H9 (cell line): ENCODE measurements at regions not wholly inside any gene's neighbourhood (a gene's known extent, or its start where the extent isn't known, plus 50 kb on each side); places are given as distances from the start of the nearest gene placed in this dataset.

ENCODE experiments used
- DNase-seq: peaks from one replicate; pipeline ENCODE4 v3.0.0-alpha.2; 2017
- H2AFZ ChIP-seq: one replicate; pipeline ENCODE4 v1.6.1; 2013; ENCODE audit warnings: mild to moderate bottlenecking, low read length, control low read depth, moderate library complexity
- H2AK5ac ChIP-seq: 2 replicates; pipeline ENCODE4 v1.6.1; 2013; ENCODE audit warnings: low read length, control low read depth, mixed read lengths; ENCODE audit not compliant: insufficient read length
- H2BK120ac ChIP-seq: one replicate; pipeline ENCODE4 v1.6.1; 2013; ENCODE audit warnings: low read depth, mild to moderate bottlenecking, low read length, control low read depth, inconsistent platforms; ENCODE audit not compliant: poor library complexity, severe bottlenecking
- H2BK12ac ChIP-seq: 2 replicates; pipeline ENCODE4 v1.6.1; 2013; ENCODE audit warnings: low read length, control low read depth, mixed read lengths, low read depth; ENCODE audit not compliant: insufficient read length
- H2BK15ac ChIP-seq: 2 replicates; pipeline ENCODE4 v1.6.1; 2013; ENCODE audit warnings: low read depth, low read length, control low read depth
- H2BK20ac ChIP-seq: one replicate; pipeline ENCODE4 v1.6.1; 2013; ENCODE audit warnings: low read depth, mild to moderate bottlenecking, low read length, control low read depth, inconsistent platforms; ENCODE audit not compliant: poor library complexity, severe bottlenecking
- H2BK5ac ChIP-seq: 2 replicates; pipeline ENCODE4 v1.6.1; 2013; ENCODE audit warnings: low read length, control low read depth, mixed read lengths; ENCODE audit not compliant: insufficient read length
- H3K14ac ChIP-seq: 2 replicates; pipeline ENCODE4 v1.6.1; 2013; ENCODE audit warnings: low read length, control low read depth; ENCODE audit not compliant: insufficient read depth
- H3K18ac ChIP-seq: 2 replicates; pipeline ENCODE4 v1.6.1; 2013; ENCODE audit warnings: low read depth, mild to moderate bottlenecking, mixed read lengths, low read length, control low read depth; ENCODE audit not compliant: insufficient read length
- H3K23ac ChIP-seq: 2 replicates; pipeline ENCODE4 v1.6.1; 2013; ENCODE audit warnings: low read length, control low read depth, mixed read lengths, low read depth; ENCODE audit not compliant: insufficient read length
- H3K23me2 ChIP-seq: 2 replicates; pipeline ENCODE4 v1.6.1; 2013; ENCODE audit warnings: low read depth, mild to moderate bottlenecking, mixed read lengths, low read length, control low read depth; ENCODE audit not compliant: insufficient read length, poor library complexity, severe bottlenecking
- H3K27ac ChIP-seq: 2 replicates; pipeline ENCODE4 v1.5.1; 2013; ENCODE audit warnings: low read length, control low read depth, mixed read lengths, low read depth; ENCODE audit not compliant: insufficient read length
- H3K27me3 ChIP-seq: 2 replicates; pipeline ENCODE4 v1.6.1; 2013; ENCODE audit warnings: low read length, control low read depth, inconsistent platforms; ENCODE audit not compliant: insufficient read depth
- H3K4ac ChIP-seq: 2 replicates; pipeline ENCODE4 v1.6.1; 2013; ENCODE audit warnings: low read depth, mild to moderate bottlenecking, control low read depth, inconsistent platforms, low read length, moderate library complexity
- H3K4me1 ChIP-seq: 2 replicates; pipeline ENCODE4 v1.6.1; 2013; ENCODE audit warnings: low read length, control low read depth, inconsistent platforms; ENCODE audit not compliant: insufficient read depth
- H3K4me2 ChIP-seq: 2 replicates; pipeline ENCODE4 v1.6.1; 2013; ENCODE audit warnings: low read length, control low read depth, mixed read lengths; ENCODE audit not compliant: insufficient read length, insufficient read depth
- H3K56ac ChIP-seq: 2 replicates; pipeline ENCODE4 v1.6.1; 2013; ENCODE audit warnings: low read depth, mild to moderate bottlenecking, mixed read lengths, low read length, control low read depth; ENCODE audit not compliant: insufficient read length
- H3K79me1 ChIP-seq: 2 replicates; pipeline ENCODE4 v1.6.1; 2013; ENCODE audit warnings: low read depth, mild to moderate bottlenecking, moderate library complexity, low read length, control low read depth, inconsistent platforms; ENCODE audit not compliant: insufficient read depth, poor library complexity, severe bottlenecking
- H3K79me2 ChIP-seq: 2 replicates; pipeline ENCODE4 v1.6.1; 2013; ENCODE audit warnings: low read length, control low read depth, inconsistent platforms; ENCODE audit not compliant: insufficient read depth
- H3K9ac ChIP-seq: 2 replicates; pipeline ENCODE4 v1.6.1; 2013; ENCODE audit warnings: low read length, control low read depth, mixed read lengths; ENCODE audit not compliant: insufficient read length; ENCODE audit errors: extremely low read depth
- H3K9me3 ChIP-seq: one replicate; pipeline ENCODE4 v1.6.1; 2013; ENCODE audit warnings: low read depth, low read length, inconsistent platforms; ENCODE audit not compliant: control insufficient read depth
- H3T11ph ChIP-seq: one replicate; pipeline ENCODE4 v1.6.1; 2013; ENCODE audit warnings: mild to moderate bottlenecking, low read length, control low read depth, inconsistent platforms
- H4K20me1 ChIP-seq: one replicate; pipeline ENCODE4 v1.6.1; 2013; ENCODE audit not compliant: control insufficient read depth, insufficient read length, insufficient read depth
- H4K5ac ChIP-seq: 2 replicates; pipeline ENCODE4 v1.6.1; 2013; ENCODE audit warnings: low read depth, mild to moderate bottlenecking, mixed read lengths, low read length, control low read depth; ENCODE audit not compliant: insufficient read length
- H4K8ac ChIP-seq: replicated peaks from 2 replicates; pipeline ENCODE4 v1.6.1; 2013; ENCODE audit warnings: low read length, control low read depth, mixed read lengths, low read depth; ENCODE audit not compliant: insufficient read length
- H4K91ac ChIP-seq: 2 replicates; pipeline ENCODE4 v1.6.1; 2013; ENCODE audit warnings: low read depth, mild to moderate bottlenecking, moderate library complexity, mixed read lengths, low read length, control low read depth; ENCODE audit not compliant: insufficient read length
- H3K27ac Mint-ChIP-seq, 3 experiments: 2 replicates in 2 of 3; 3 replicates in 1 of 3; pipeline ENCODE4 v1.8.0; 2020 to 2021; ENCODE audit warnings: mixed read lengths in 3 of 3, mild to moderate bottlenecking in 1 of 3, moderate library complexity in 1 of 3
- H3K27me3 Mint-ChIP-seq: 2 replicates; pipeline ENCODE4 v1.8.0; 2021; ENCODE audit warnings: low read depth, mild to moderate bottlenecking, moderate library complexity, mixed read lengths
- H3K36me3 Mint-ChIP-seq, 3 experiments: 2 replicates in 2 of 3; 3 replicates in 1 of 3; pipeline ENCODE4 v1.8.0; 2020 to 2021; ENCODE audit warnings: low read depth in 3 of 3, mixed read lengths in 3 of 3; ENCODE audit not compliant: insufficient read depth in 1 of 3
- H3K4me1 Mint-ChIP-seq, 2 experiments: 2 replicates each; pipeline ENCODE4 v1.8.0; 2020; ENCODE audit warnings: mixed read lengths in 2 of 2
- H3K4me3 Mint-ChIP-seq, 2 experiments: 2 replicates in 1 of 2; 3 replicates in 1 of 2; pipeline ENCODE4 v1.8.0; 2020 to 2021; ENCODE audit warnings: mild to moderate bottlenecking in 2 of 2, mixed read lengths in 2 of 2, moderate library complexity in 1 of 2
- H3K9me3 Mint-ChIP-seq, 2 experiments: 2 replicates in 1 of 2; 3 replicates in 1 of 2; pipeline ENCODE4 v1.8.0; 2020; ENCODE audit warnings: mild to moderate bottlenecking in 2 of 2, mixed read lengths in 2 of 2, moderate library complexity in 1 of 2
- WGBS: extraction: QIAGEN DNeasy Blood & Tissue Kit; methylation state at CpG from one replicate; pipeline ENCODE4 v1.1.7; 2013; ENCODE audit warnings: missing lambda C conversion rate, low lambda C conversion rate, mixed read lengths; ENCODE audit not compliant: insufficient read length; ENCODE audit errors: extremely low coverage; 5-methylcytosine and 5-hydroxymethylcytosine counted together
- TF ChIP-seq, protein P1 (sequence below): fragments of 200-600 bp; sonication (generic); conservative IDR thresholded peaks from 3 replicates; pipeline ENCODE4 v1.8.0; 2021; ENCODE audit warnings: antibody characterized with exemption, mild to moderate bottlenecking

DNA sequence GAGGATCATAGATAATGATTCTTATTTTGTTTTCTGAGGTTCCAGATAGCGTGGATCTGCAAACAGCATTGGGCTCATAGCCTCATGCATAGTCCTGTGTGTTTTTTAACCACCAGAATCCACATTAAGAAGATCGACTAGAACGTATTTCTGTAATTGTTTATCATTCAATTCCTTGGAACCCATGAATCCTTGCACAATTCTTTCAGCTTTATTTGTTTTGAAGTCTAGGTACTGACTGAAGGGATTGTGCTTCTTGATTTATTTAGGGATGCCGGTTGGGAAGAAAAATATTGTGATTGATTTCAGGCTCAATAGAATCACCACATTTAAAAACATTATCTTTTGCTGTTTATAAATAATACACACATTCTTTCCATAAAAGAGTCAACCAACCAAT, 314.6 kb upstream of the ZNF717 start:
- H3K4me1 ChIP-seq, result peaks cover 8% of the 10 kb centered on the region; the same call in 1 of the 2 replicates
- H4K5ac ChIP-seq, result no peak overlapping the region
- no peak overlapping the region for H3K4ac ChIP-seq
- H3K27me3 Mint-ChIP-seq, result no peaks in the 10 kb centered on the region
- no peak overlapping the region for H2BK120ac ChIP-seq
- H3K4me1 Mint-ChIP-seq, result peaks cover 0 to 12% of the 10 kb centered on the region in 2 experiments; a peak in 2 of 4 replicates
- no peak overlapping the region for H3K4me2 ChIP-seq
- H4K8ac ChIP-seq, result no peak overlapping the region
- no peak overlapping the region for H2AFZ ChIP-seq
- H4K91ac ChIP-seq, result no peak overlapping the region
- H2BK20ac ChIP-seq, result no peak overlapping the region
- no CpG with 5 or more reads among the region's 4 CpGs for WGBS
- H3K9me3 Mint-ChIP-seq, result peaks cover 0 to 2% of the 10 kb centered on the region in 2 experiments; a peak in 2 of 5 replicates
- no peak overlapping the region for H2AK5ac ChIP-seq
- H3K27me3 ChIP-seq, result no peaks in the 10 kb centered on the region
- no peak overlapping the region for H3K23ac ChIP-seq
- H3K9ac ChIP-seq, result no peak overlapping the region
- no peak overlapping the region for H3K4me3 Mint-ChIP-seq
- no peak overlapping the region for H3K56ac ChIP-seq
- no peak overlapping the region for H2BK15ac ChIP-seq
- no peaks in the 10 kb centered on the region for H3K79me2 ChIP-seq
- peak overlapping the region in 1 of 3 experiments; percentile 8; a peak in 1 of 7 replicates for H3K27ac Mint-ChIP-seq
- no peak overlapping the region for H2BK5ac ChIP-seq
- H3K18ac ChIP-seq, result no peak overlapping the region
- H3K36me3 Mint-ChIP-seq, result peaks cover 2 to 4% (median 4%) of the 10 kb centered on the region in 3 experiments; a peak in 4 of 7 replicates
- no peaks in the 10 kb centered on the region for H3K9me3 ChIP-seq
- H3T11ph ChIP-seq, result no peak overlapping the region
- no peak for DNase-seq
- H3K23me2 ChIP-seq, result no peaks in the 10 kb centered on the region
- TF ChIP-seq, protein P1, sequence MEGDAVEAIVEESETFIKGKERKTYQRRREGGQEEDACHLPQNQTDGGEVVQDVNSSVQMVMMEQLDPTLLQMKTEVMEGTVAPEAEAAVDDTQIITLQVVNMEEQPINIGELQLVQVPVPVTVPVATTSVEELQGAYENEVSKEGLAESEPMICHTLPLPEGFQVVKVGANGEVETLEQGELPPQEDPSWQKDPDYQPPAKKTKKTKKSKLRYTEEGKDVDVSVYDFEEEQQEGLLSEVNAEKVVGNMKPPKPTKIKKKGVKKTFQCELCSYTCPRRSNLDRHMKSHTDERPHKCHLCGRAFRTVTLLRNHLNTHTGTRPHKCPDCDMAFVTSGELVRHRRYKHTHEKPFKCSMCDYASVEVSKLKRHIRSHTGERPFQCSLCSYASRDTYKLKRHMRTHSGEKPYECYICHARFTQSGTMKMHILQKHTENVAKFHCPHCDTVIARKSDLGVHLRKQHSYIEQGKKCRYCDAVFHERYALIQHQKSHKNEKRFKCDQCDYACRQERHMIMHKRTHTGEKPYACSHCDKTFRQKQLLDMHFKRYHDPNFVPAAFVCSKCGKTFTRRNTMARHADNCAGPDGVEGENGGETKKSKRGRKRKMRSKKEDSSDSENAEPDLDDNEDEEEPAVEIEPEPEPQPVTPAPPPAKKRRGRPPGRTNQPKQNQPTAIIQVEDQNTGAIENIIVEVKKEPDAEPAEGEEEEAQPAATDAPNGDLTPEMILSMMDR, result no peak
- H3K27ac ChIP-seq, result no peak overlapping the region
- H3K79me1 ChIP-seq, result no peaks in the 10 kb centered on the region
- H3K14ac ChIP-seq, result no peak overlapping the region
- no peaks in the 10 kb centered on the region for H4K20me1 ChIP-seq
- no peak overlapping the region for H2BK12ac ChIP-seq
